ENCODE measurements at regions not wholly inside any gene's neighbourhood (a gene's known extent, or its start where the extent isn't known, plus 50 kb on each side); places are given as distances from the start of the nearest gene placed in this dataset.

DNA sequence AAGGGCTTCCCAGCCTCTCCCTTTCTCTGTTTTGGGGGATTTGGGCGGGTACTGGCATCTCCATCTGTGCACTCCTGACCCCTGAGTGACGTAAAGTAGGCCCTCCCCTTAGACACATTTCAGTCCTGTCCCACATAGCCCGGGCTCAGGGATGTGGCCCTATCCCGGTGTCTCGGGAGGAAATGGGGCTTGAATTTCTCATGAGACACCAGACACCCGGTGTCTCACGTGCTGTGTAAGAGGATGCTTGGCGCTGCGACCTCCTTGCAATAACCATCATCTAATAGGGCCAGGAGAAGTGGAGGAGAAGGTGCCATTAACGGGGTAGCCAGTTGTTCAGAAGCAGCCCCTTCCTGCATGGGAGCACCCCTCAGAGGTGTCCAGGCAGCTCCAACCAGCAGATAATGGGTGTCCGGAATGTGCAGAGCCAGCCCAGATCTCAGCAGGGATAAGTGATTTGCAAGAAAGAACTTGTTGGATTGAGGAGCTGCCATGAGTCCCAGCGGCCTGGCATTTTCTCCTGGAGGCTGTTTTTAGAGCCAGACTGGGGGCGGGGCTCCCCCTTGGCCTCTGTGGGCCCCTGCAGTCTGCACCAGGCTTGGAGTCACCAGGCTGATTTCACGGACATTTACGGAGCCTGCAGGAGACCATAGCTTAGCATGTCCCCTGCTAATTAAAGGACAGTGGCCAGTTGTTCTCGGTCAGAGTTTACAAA is 372.0 kb downstream of the PREX1 start:
- H3K27ac ChIP-seq, result no peak overlapping the region
- peak overlapping the region; percentile 1 for H3K4me3 Mint-ChIP-seq

GRCh38 chr20:48454671-48455490 is 372.9 kb downstream of the PREX1 start:
- H3K4me3 ChIP-seq, result no peak overlapping the region
- peaks cover 38% of the 10 kb centered on the region for H3K4me1 ChIP-seq
- Mint-ChIP-seq H3K27me3 (ENCODE audit: insufficient read depth, low read depth) (peaks cover 63% of the 10 kb centered on the region), H3K27ac (peak overlapping the region; percentile 67), H3K36me3 (no peaks in the 10 kb centered on the region), H3K9me3 (peaks cover 18% of the 10 kb centered on the region), H3K4me3 (no peak overlapping the region), H3K4me1 (peaks cover 46% of the 10 kb centered on the region)
- DNase-seq (ENCODE audit: low spot score), result no peak
- peaks cover 23% of the 10 kb centered on the region for H3F3A ChIP-seq (ENCODE audit: low read depth)
- H3K27me3 ChIP-seq, result no peaks in the 10 kb centered on the region
- no peaks in the 10 kb centered on the region for H3K9me3 ChIP-seq (ENCODE audit: low read depth)
- H3K4me2 ChIP-seq, result no peak overlapping the region
- H3K9ac ChIP-seq, result no peak overlapping the region
- TF ChIP-seq CTCF (IDR thresholded peaks at IDR 0.05) (no peak), EZH2 (IDR thresholded peaks at IDR 0.05) (no peak), EZH2phosphoT487 (IDR thresholded peaks at IDR 0.05) (no peak)
- H2AFZ ChIP-seq (replicated peaks), result no peak overlapping the region
- no peaks in the 10 kb centered on the region for H3K36me3 ChIP-seq
- no peaks in the 10 kb centered on the region for H3K79me2 ChIP-seq (ENCODE audit: low read depth)
- H4K20me1 ChIP-seq (ENCODE audit: low read depth), result no peaks in the 10 kb centered on the region
- H3K27ac ChIP-seq, result no peak overlapping the region

More for the DNA sequence above, 372.0 kb downstream of the PREX1 start:
- H3K9me3 Mint-ChIP-seq, result peaks cover 18% of the 10 kb centered on the region
- DNase-seq (ENCODE audit: low spot score), result peak; percentile 86
- peaks cover 68% of the 10 kb centered on the region for H3K27me3 Mint-ChIP-seq (ENCODE audit: insufficient read depth, low read depth)
- H3F3A ChIP-seq (ENCODE audit: low read depth), result peaks cover 23% of the 10 kb centered on the region
- no peaks in the 10 kb centered on the region for H4K20me1 ChIP-seq (ENCODE audit: low read depth)
- H3K4me2 ChIP-seq, result peak overlapping the region; percentile 68
- H3K36me3 ChIP-seq, result no peaks in the 10 kb centered on the region
- H3K36me3 Mint-ChIP-seq, result no peaks in the 10 kb centered on the region
- H3K4me1 ChIP-seq, result peaks cover 42% of the 10 kb centered on the region
- no peak for TF ChIP-seq EZH2 (IDR thresholded peaks at IDR 0.05)
- peak; percentile 79 for TF ChIP-seq EZH2phosphoT487 (IDR thresholded peaks at IDR 0.05)
- H3K27ac Mint-ChIP-seq, result no peak overlapping the region
- no peak overlapping the region for H3K9ac ChIP-seq
- H3K79me2 ChIP-seq (ENCODE audit: low read depth), result no peaks in the 10 kb centered on the region
- peaks cover 50% of the 10 kb centered on the region for H3K4me1 Mint-ChIP-seq
- no peak overlapping the region for H3K4me3 ChIP-seq
- H3K9me3 ChIP-seq (ENCODE audit: low read depth), result no peaks in the 10 kb centered on the region
- H2AFZ ChIP-seq (replicated peaks), result no peak overlapping the region
- no peaks in the 10 kb centered on the region for H3K27me3 ChIP-seq

- Histone ChIP-seq H4K20me1 (ENCODE audit: low read depth) (no peaks in the 10 kb centered on the region), H3K4me1 (peaks cover 38% of the 10 kb centered on the region), H3K4me3 (no peak overlapping the region), H3K36me3 (no peaks in the 10 kb centered on the region), H3K9me3 (ENCODE audit: low read depth) (no peaks in the 10 kb centered on the region), H3F3A (ENCODE audit: low read depth) (peaks cover 23% of the 10 kb centered on the region), H3K27me3 (no peaks in the 10 kb centered on the region), H3K79me2 (ENCODE audit: low read depth) (no peaks in the 10 kb centered on the region), H2AFZ (replicated peaks) (no peak overlapping the region), H3K27ac (no peak overlapping the region), H3K9ac (no peak overlapping the region), H3K4me2 (no peak overlapping the region)
- no peak overlapping the region for H3K27ac Mint-ChIP-seq
- TF ChIP-seq EZH2phosphoT487 (IDR thresholded peaks at IDR 0.05) (no peak), CTCF (IDR thresholded peaks at IDR 0.05) (no peak)
- H3K36me3 Mint-ChIP-seq, result no peaks in the 10 kb centered on the region
- H3K4me3 Mint-ChIP-seq, result no peak overlapping the region
- peaks cover 18% of the 10 kb centered on the region for H3K9me3 Mint-ChIP-seq
- no peak for DNase-seq (ENCODE audit: low spot score)
- peaks cover 67% of the 10 kb centered on the region for H3K27me3 Mint-ChIP-seq (ENCODE audit: insufficient read depth, low read depth)
- peaks cover 38% of the 10 kb centered on the region for H3K4me1 Mint-ChIP-seq
These were observed 374.2 kb downstream of the PREX1 start for GRCh38 chr20:48453477-48454093.
